Epithelial cell of esophagus (primary cell): ENCODE measurements at regions not wholly inside any gene's neighbourhood (a gene's known extent, or its start where the extent isn't known, plus 50 kb on each side); places are given as distances from the start of the nearest gene placed in this dataset.
A peak's percentile ranks its signal among the peaks of the same experiment; 100 is the strongest.

ENCODE experiments used
- DNase-seq: peaks from one replicate; pipeline ENCODE4 v3.0.0; 2010; ENCODE audit warnings: low read depth
- H3K4me3 ChIP-seq: 2 replicates; pipeline ENCODE4 v1.5.1; 2011; ENCODE audit warnings: mild to moderate bottlenecking, low read length, control low read depth
- TF ChIP-seq, protein P1 (sequence below): IDR thresholded peaks from 2 replicates; pipeline ENCODE4 v1.5.1; 2011; ENCODE audit warnings: low read depth, mild to moderate bottlenecking, low read length, control low read depth, inconsistent platforms; ENCODE audit not compliant: insufficient read depth; ENCODE audit errors: missing control alignments

DNA sequence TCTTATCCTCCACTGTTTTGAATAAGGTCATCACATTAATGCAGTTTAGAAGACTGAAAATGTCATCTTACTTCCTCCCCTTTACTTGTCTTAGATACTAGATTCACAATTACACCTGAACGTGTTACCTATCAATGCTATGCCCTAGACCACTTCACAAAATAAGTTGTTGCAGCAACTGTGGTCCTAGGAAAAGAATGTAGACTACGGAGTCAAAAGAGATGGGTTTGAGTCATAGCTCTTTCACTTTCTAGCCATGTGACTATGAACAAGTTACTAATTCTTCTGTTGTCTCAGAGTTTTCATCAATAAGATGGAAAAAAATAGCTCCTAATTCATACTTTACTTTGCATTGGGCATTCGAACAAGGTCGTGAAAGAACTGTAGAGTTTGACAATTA is 164.3 kb upstream of the PREP start:
- TF ChIP-seq, protein P1, sequence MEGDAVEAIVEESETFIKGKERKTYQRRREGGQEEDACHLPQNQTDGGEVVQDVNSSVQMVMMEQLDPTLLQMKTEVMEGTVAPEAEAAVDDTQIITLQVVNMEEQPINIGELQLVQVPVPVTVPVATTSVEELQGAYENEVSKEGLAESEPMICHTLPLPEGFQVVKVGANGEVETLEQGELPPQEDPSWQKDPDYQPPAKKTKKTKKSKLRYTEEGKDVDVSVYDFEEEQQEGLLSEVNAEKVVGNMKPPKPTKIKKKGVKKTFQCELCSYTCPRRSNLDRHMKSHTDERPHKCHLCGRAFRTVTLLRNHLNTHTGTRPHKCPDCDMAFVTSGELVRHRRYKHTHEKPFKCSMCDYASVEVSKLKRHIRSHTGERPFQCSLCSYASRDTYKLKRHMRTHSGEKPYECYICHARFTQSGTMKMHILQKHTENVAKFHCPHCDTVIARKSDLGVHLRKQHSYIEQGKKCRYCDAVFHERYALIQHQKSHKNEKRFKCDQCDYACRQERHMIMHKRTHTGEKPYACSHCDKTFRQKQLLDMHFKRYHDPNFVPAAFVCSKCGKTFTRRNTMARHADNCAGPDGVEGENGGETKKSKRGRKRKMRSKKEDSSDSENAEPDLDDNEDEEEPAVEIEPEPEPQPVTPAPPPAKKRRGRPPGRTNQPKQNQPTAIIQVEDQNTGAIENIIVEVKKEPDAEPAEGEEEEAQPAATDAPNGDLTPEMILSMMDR = no peak
- DNase-seq = no peak
- no peak overlapping the region for H3K4me3 ChIP-seq

DNA sequence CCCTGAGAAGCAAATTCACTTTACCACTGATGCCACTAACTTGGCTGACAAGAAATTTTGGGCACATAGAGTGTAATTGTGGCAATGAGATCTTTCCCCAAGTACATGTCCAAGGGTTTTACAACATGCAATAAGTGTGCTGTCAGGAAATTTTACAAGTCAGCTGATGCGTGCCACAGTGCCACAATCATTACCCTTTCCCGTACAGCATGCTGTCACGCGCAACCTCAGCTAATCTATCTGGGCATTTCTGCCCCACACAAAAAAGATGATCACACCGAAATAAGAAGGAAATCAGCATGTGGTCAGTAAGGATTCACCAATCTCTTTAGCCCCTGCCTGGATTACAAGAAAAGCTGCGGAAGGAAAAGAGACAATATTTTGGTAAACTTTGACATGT is 163.6 kb upstream of the PREP start:
- no peak for DNase-seq
- no peak overlapping the region for H3K4me3 ChIP-seq

DNA sequence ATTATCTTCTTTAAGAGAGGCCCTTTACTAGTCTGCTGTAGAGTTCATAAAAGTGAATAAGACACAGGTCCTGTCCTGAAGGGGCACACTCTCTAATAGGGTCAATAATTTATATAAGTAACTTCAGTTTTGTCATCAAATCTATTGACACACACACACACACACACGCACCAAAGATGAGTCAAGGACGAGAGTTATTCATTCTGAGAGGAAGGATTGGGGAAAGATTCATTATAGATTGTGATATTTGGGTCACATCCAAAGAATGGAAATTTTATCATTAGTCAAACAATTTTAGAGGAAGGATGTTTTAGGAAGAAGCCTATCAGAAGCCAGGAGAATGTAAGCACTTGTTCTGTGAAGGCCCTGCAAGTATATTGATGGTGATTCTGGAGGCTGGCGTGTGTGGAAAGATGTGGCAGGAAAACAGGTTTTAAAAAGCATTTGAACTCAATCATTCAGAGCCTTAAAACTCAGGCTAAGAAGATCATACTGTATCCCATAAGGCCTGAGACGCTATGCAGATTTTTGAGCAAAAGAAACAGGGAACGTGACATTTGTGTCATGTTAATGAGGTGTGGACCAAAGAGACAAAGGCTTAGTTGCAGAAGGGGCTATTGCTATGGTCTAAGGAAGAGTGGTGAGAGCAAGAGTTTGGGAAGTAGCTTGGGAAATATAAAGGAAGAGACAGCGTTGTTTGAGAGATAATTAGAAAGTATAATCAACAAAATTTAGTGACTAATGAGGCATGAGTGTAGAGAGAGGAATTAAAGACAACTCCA is 161.4 kb upstream of the PREP start:
- no peak overlapping the region for H3K4me3 ChIP-seq
- TF ChIP-seq, protein P1 = no peak
- DNase-seq = no peak

More for the DNA sequence above, 163.6 kb upstream of the PREP start:
- TF ChIP-seq, protein P1 = no peak

DNA sequence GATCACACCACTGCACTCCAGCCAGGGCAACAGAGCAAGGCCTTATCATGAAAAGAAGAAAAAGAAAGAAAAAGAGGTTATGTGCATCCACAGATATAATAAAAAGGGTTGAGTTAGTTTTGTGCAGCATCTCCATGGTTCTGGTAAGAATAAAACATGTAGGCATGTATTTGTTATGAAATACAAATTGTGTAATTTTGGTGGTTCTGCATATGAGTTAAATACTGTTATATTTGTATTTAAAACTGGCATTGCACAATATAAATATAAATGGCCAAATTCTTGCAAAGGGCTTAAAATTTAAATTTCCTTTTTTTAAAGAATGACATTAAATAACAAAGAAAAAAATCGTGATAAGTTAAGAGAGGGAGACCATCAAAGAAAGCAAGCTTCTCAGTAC is 159.1 kb upstream of the PREP start:
- no peak for DNase-seq
- TF ChIP-seq, protein P1 = no peak
- no peak overlapping the region for H3K4me3 ChIP-seq

DNA sequence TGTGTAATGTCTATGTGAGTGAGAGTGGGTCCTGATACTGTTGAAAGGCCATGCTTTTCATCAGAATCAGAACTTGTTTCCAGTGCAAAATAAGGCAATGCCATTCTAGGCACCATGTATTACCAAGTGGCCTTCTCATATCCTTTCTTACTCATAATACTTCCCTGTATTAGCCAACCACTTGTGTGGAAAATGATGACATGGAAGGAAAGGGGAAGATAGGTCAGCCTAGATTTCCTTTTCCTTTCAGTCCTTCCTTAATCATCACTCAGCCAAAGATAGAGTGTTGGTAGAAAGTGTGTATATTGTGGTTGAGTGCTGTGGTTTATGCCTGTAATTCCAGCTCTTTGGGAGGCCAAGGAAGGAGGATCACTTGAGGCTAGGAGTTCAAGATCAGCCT is 158.6 kb upstream of the PREP start:
- TF ChIP-seq, protein P1 = no peak
- H3K4me3 ChIP-seq = no peak overlapping the region
- DNase-seq = peak; percentile 43

DNA sequence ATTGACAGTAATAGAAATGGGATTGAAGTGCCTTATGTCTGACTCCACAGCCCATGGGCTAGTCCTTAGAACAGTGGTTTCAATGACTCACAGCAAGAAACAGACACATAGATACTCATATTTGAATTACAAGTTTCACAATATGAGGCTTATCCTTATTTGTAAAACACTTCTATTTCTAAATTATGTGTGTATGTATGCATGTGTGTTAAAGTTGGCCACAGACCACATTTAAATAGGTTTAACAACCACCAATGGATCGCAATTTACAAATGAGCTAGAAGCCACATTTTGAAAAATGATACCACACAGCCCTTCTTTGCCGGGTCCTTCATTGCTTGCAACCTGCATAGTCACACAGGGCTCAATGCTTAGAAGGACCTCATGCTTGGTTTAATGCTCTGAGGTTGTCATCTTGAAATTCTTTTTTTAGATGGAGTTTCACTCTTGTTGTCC is 157.8 kb upstream of the PREP start:
- DNase-seq = peak; percentile 84
- no peak overlapping the region for H3K4me3 ChIP-seq
- TF ChIP-seq, protein P1 = no peak

DNA sequence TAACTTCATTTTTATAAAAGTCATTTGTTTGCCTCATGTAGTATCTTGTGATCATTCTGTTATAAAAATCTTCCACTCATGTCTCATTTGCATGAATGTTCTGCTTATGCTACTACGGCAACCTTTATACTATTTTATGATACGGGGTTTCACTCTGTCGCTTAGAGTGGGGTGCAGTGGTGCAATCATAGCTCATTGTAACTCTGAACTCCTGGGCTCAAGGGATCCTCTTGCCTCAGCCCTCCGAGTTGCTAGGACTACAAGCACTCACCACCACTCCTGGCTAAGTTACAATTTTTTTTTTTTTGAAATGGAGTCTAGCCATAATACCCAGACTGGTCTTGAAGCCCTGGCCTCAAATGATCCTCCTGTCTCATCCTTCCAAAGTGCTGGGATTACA is 154.4 kb upstream of the PREP start:
- no peak for DNase-seq
- TF ChIP-seq, protein P1 = no peak
- no peak overlapping the region for H3K4me3 ChIP-seq
